Hepatocyte (in vitro differentiated cells): ENCODE measurements at regions not wholly inside any gene's neighbourhood (a gene's known extent, or its start where the extent isn't known, plus 50 kb on each side); places are given as distances from the start of the nearest gene placed in this dataset.

Experiments used
- CTCF ChIP-seq: fragments of 200-600 bp; sonication (generic); IDR thresholded peaks from 2 replicates; pipeline ENCODE4 v1.5.1; 2016; ENCODE audit warnings: antibody characterized with exemption, mild to moderate bottlenecking; ENCODE audit not compliant: poor library complexity
- EZH2 ChIP-seq: fragments of 200-600 bp; sonication (generic); IDR thresholded peaks from 2 replicates; pipeline ENCODE4 v1.6.1; 2016; ENCODE audit warnings: antibody characterized with exemption, mild to moderate bottlenecking, borderline replicate concordance
- EZH2phosphoT487 ChIP-seq: fragments of 200-600 bp; sonication (generic); IDR thresholded peaks from one replicate; pipeline ENCODE4 v1.6.1; 2018; ENCODE audit warnings: antibody characterized with exemption, mild to moderate bottlenecking, low read depth, moderate library complexity; ENCODE audit not compliant: unreplicated experiment, severe bottlenecking

- TF ChIP-seq CTCF (no peak), EZH2 (no peak), EZH2phosphoT487 (no peak)
Measured at GRCh38 chr3:132088291-132088690, 53.5 kb upstream of the CPNE4 start.
